ENCODE measurements at regions not wholly inside any gene's neighbourhood (a gene's known extent, or its start where the extent isn't known, plus 50 kb on each side); places are given as distances from the start of the nearest gene placed in this dataset.

DNA sequence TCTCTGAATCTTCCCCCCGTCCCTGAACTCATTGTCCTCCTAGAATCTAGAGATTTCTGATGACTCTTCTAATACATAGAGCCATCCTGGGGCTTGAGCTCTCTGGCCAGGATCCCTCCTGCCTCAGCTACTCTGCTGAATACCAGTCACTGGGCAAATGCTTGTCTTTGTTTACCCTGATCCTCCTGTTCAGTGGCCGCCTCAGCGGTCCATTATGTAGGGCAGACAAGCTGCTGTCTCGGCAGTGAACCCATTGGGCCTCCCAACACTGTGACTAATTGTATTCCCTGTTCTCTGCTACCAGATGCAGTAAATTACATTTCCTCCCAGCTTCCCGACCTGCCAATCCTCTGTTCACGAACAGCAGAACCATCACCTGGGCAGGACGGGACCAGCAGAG is 151.6 kb downstream of the PALM2AKAP2 start:
- no peak for DNase-seq
- intact Hi-C loops (cut with DNase I), result no loop called here
- no peak for ATAC-seq (ENCODE audit: poor library complexity)

DNA sequence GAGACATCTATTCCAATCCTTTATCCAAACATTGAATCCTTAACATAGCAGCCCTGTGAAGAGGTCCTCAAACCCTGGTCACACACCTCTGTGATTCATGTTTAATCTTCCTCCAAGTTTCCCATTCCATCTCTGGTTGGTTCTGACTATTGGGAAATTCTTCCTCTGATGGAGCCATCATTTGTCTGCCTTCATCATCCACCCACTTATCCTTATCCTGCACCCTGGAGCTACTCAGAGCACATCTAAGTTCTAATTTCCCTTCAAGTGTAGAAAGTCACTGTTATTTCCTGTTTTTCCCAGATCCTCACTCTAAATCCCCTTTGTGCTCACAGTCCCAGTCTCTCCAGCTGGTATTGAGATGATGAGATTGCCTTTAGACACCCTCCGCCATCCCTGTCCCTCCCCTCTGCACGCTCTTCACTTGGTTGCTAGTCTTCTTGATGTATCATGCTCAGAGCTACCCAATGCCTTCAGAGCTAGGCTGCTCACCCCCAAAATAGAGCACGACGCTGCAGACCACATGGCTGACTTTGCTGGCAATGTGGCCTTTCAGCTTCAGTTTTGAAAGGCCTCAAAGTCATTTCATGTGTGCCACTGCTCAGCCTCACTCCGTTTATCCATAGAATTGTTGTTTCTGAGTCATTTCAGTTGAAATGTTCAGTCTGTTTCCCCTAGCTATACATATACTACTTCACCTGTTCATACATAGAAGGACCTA is 154.3 kb downstream of the PALM2AKAP2 start:
- intact Hi-C loops (cut with DNase I), result no loop called here
- DNase-seq, result no peak
- ATAC-seq (ENCODE audit: poor library complexity), result no peak

DNA sequence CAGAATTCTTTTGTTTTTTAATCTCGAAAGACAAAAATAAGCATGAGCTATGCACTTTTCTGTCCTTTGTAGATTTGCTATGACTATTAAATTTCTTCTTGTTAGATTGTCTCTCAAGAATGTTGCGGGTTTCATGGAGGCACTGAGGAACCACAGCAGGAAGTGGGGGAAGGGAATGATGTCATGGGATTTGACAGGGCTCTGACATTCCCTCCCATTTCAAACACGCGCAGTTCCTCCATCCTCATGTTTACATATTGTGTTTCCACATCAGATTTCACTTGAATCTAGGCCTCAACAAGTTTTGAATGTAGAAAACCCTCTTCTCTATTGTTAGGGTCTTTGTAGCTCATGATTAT is 154.8 kb downstream of the PALM2AKAP2 start:
- no peak for DNase-seq
- intact Hi-C loops (cut with DNase I), result no loop called here
- ATAC-seq (ENCODE audit: poor library complexity), result no peak

DNA sequence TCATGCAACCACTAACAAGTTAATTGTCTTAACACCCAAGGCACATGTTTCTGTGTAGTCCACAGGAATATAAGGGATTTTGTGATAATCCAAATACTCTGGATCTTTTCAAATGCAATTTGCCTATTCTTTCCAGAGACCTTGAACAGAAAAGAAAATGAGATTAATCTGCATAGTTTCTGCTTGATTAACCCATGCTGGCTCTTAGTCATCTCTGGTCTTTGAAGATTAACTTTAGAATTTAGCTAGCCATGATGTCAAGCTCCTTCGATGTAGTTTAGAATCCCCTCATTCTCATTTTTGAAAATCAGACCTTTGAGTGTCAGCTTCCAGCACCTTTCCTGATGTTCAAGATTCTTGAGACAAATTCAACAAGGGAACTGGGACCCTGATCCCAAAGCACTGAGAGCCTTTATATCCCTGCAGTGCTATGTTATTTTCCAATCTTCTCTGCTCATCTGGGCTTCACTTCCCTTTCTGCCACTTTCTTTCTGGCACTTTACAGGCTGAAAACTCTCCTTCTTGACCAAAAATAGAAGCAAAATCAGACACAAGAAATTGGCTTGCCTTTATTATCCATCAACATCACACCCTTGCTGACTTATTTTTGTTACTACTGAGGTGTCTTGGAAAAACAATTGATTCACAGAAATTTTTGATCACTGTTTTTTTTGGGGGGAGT is 155.5 kb downstream of the PALM2AKAP2 start:
- intact Hi-C loops (cut with DNase I), result no loop called here
- no peak for ATAC-seq (ENCODE audit: poor library complexity)
- DNase-seq, result no peak

DNA sequence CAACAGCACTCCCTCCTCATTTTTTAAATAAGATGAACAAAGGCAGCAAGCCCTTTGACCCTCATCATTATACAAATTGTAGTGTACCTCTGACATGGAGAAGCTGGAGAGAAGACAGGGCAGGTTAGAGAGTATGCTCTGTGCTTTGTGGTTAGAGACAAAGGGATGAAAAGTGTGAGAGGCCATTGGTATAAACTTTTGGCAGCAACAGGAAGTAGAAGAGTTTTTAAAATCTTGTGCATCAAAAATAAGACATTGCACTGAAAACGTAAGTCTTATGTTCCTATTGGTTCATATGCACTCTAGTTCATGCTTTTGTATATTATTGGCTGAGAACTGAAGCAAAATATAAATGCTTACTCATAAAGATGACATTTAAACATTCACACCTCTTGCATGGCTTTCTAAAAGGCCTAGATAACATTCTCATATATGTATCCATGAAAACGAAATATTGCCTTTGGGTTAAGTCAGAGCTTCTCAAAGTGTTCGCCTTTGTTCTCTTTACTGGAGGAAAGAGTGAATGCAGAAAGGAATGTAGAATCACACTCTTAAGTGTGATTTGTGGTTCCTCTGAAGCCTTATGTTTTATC is 158.0 kb downstream of the PALM2AKAP2 start:
- ATAC-seq (ENCODE audit: poor library complexity) (no peak), DNase-seq (no peak)
- intact Hi-C loops (cut with DNase I), result no loop called here

DNA sequence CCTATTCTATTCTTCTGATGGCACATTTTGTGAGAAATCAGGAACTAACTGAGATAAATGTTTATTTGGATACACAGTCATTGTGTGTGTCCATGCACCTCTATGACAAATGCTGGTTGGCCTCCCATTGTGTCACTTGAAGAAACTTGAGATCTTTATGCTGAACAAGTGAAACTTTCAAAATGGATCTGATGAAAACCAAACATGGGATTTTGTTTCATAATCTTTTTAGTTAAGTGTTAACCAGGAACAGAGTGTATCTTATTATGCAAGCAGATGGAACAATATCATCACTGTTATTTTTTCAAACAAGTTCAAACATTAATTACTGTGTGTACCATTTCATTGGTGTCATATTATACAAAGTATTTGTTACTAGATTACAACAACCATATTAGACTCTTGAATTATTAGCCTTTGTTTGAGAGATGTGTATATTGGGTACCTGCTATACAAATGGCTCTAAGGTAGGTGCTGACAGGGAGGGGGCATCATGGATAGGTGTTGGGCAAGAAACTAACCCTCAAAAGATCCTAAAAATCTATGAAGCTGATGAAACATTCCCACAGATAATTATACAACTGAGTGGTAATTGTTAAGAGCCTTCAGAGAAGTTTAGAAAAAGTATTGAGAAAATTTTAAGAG is 159.8 kb downstream of the PALM2AKAP2 start:
- intact Hi-C loops (cut with DNase I), result no loop called here
- no peak for DNase-seq

DNA sequence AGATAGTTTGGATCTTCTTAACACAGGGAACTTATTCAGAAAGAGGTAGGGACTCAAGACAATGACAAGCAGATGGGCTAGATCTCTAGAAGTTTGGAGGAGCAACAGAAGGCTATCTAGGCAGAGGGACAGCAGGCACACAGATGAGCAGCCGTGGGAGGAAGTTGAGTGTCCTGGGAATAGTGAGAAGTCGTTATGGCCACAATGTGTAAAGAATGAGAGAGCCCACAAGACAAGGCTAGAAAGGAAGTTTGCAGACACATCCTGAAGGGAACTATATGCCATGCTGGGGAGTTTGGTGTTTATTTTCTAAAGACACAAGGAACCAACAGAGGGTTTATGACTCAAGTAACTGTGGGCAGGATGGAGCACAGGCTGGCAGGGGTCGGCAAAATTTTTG is 160.6 kb downstream of the PALM2AKAP2 start:
- intact Hi-C loops (cut with DNase I), result no loop called here
- DNase-seq (no peak), ATAC-seq (ENCODE audit: poor library complexity) (no peak)

More for the DNA sequence above, 159.8 kb downstream of the PALM2AKAP2 start:
- no peak for ATAC-seq (ENCODE audit: poor library complexity)

DNA sequence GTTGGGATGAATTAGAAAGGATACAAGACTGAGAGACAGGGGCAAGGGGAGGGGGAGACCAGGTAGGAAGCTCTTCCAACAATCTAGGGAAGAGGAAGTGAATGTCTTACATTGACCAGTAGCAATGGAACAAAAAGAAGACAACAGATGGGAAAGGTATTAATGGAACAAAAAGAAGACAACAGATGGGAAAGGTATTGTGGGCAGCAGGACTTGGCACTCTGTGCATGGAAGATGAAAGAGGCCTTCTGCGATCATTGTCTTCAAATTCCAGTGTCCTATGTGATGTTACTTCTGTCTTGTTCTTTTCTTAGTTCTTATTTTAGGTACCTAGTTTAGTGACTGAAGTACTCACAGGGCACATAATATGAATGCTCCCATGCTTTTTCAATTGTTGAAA is 161.8 kb downstream of the PALM2AKAP2 start:
- intact Hi-C loops (cut with DNase I), result no loop called here
- no peak for ATAC-seq (ENCODE audit: poor library complexity)

DNA sequence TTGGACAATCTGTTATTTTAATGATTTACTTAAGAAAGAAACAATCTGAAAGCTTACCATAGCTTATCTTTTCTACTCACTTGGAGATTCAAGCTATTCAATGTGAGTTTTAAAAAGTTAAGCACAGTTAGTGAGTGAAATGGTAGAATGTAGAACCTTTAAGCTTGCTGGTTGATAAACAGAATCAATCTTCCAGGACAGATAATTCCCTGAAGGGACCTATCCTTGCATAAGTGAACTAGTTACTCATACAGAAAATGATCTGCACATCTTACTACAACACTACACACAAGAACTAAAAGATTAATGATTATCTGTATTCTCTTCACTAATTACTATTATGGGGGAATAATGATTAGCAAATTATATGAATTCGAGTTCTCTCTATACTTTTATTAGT is 165.6 kb downstream of the PALM2AKAP2 start:
- ATAC-seq (ENCODE audit: poor library complexity), result no peak
- DNase-seq, result no peak
- intact Hi-C loops (cut with DNase I), result no loop called here

More for the DNA sequence above, 161.8 kb downstream of the PALM2AKAP2 start:
- no peak for DNase-seq

DNA sequence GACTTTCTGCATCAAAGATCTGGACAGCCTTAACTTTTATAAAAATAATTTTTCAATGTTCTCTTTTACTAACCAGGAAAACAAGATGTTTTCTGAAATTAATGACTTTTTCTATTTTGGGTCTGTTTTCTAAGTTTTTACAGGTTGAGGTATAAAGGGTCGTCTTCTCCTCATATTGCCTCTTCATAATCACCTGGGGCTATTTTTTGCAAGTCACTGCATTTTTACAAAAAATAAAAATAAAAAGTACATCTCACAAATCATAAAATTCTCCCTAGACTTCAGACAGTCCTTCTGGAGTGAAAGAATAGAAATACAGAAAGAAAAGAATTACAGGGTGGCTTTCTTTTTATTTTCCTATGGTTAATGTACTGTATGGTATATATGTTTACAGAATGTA is 168.5 kb downstream of the PALM2AKAP2 start:
- intact Hi-C loops (cut with DNase I), result no loop called here
- DNase-seq (no peak), ATAC-seq (ENCODE audit: poor library complexity) (no peak)

DNA sequence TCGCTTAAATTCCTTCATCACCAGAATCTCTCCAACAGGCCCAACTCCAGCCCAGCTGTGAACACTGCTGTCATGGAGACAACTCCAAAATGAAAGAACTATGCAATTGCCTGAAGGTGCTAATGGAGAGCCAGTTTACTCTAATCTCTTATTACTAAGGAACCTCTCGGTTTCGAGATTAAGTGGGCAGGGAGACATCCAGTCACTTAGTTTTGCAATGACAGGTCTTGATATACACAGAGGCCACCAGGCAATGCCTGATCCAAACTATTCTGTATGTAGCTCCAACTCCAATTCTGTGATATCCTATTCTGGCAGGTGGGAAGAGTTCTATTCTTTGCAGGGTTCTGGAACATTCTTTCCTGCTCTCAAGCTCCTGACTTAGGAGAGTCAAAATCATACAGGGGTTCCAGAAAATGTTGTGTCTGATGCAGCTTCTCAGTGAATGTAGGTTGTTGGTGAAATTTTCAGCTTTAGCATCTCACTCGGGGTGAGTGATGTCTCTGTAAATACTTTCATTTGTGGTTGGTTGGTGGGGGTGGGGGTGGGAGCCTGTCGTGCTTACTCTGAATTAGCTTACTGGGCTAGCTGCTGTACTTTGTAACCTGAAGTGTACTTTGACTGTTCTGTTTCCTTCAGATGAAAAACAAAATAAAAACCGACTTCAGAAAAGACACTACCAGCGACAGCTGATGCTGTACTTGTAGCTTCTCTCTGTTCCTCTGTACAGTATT is 170.9 kb downstream of the PALM2AKAP2 start:
- intact Hi-C loops (cut with DNase I), result no loop called here
- DNase-seq (no peak), ATAC-seq (ENCODE audit: poor library complexity) (peak; percentile 31)

DNA sequence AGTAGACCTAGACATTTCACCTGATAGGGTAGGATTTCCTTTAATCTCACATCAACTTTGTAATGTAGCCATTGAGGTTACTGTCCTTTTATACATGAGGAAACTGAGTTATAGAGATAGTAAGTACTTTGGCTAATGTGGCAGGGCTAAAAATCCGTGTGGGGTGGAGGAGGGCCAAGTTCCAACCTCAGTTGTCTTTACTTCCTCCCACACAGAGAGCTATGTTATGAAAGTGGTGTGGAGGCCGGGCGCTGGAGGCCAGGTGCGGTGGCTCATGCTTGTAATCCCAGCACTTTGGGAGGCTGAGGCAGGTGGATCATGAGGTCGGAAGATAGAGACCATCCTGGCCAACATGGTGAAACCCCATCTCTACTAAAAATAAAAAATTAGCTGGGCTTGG is 173.3 kb downstream of the PALM2AKAP2 start:
- no peak for DNase-seq
- no peak for ATAC-seq (ENCODE audit: poor library complexity)
- intact Hi-C loops (cut with DNase I), result no loop called here

DNA sequence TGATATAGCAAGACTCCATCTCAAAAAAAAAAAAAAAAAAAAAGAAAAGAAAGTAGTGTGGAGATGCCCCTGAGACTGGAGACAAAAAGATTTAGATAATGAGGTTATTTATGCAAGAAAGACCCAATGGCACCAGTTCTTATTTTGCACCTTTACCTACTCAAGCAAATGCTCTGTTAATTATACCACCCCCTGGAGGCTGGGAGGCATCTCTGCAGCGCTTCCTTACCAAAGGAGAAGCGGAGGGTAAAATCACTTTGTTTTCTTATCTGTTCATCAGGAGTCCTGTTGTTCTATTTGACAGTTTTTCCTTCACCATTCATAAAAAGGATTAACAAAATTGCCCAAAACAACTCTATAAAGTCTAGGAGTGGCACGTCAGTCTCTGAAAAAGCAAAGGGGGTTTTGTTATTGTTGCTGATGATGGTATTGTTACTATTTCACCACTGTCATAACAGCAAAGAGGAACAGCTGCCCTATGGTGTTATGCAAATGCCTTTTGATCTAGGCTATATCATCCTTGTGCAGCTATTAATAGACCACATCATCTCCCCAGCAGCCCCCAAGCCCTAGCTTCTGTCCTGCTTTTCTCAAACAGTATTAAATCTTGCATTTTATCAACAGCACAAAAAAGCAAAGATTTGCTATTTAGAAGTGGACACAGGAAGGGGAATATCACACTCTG is 174.0 kb downstream of the PALM2AKAP2 start:
- ATAC-seq (ENCODE audit: poor library complexity) (no peak), DNase-seq (no peak)
- intact Hi-C loops (cut with DNase I), result no loop called here

DNA sequence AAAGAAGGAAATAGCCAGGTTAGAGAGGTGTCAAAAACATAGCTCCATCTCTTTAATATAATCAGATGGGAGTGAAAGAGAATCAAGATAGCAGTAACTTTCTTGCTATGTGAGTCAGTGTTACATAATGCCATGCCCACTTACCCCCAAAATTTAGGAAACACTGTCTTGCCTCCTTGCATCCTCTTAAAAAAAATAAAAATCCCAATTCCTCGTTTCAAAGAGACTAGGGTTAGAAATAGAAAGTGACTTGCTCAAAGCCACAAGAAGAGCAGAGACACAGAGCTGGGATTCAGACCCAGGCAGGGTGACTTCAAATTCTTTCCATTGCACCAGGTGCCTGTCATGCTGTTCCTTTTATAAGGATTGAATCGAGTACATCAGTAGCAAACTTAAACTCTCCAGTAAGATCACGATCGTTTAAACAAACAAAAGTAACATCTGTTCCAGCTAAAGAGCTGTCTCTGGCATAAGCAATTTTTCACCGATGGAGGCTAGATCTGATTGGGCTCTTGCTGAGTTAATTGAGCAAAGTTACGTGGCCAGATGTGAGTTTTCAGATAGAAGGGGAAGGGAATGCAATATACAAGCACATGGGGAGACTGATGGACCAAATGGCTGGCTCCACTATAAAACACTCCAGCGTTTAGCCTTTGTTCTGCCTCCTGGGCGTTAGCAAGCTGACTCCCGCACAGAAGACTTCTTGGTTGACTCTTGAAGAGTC is 176.9 kb downstream of the PALM2AKAP2 start:
- intact Hi-C loops (cut with DNase I), result no loop called here
- no peak for ATAC-seq (ENCODE audit: poor library complexity)
- no peak for DNase-seq

DNA sequence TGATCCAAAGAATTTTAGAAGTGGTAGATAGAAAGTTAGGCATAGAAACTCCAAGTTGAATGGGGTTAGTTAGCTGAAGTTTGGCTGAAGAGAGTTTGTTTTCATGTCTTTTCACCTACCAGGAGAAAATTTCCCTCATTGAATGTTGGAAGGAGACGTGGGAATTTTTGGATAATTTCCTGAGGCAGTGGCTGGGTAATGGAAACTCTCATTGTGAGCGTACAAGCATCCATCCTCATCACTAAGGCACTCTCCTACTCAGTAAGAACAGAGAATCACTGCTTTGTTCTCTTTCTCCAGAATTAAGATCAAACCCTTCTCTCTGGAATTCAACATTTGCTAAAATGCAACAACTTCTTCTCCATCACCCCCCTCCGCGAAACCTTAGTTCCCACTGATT is 179.7 kb downstream of the PALM2AKAP2 start:
- DNase-seq (no peak), ATAC-seq (ENCODE audit: poor library complexity) (no peak)
- intact Hi-C loops (cut with DNase I), result no loop called here

DNA sequence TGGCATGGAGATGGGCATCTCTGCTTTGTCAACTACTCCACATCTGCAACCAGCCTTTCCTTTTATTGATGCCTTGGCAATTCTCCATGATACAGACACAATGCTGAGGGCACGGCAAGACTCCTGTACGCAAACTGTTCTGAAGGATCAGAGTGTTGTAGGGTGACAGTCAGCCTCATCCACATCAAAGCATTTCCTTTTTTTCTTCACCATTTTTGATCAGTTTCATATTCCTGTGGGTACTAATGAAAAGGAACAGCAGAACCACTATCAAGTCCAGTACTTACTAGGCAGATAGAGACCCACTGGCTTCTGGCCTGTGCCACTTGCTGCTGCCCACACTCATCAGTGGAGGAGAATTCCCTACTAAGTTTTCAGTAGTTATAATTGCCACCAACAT is 181.6 kb downstream of the PALM2AKAP2 start:
- no peak for DNase-seq
- no peak for ATAC-seq (ENCODE audit: poor library complexity)
- intact Hi-C loops (cut with DNase I), result no loop called here

DNA sequence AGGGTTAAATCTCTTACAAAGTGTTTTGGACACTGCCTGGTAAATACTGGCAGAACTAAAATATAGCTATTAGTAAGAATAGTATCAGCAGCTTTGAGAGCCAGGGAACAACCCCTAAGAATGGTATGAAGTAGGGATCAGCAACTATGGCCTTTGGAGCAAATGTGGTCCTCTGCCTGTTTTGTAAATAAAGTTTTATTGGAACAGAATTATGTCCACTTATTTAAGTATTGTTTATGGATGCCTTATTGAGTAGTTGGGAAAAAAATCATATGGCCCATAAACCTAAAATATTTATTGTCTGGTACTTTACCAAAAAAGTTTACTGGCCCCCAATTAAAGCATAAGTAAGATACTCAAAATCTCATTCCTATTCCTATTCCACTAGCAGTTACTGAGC is 182.2 kb downstream of the PALM2AKAP2 start:
- ATAC-seq (ENCODE audit: poor library complexity), result no peak
- DNase-seq, result no peak
- intact Hi-C loops (cut with DNase I), result no loop called here

DNA sequence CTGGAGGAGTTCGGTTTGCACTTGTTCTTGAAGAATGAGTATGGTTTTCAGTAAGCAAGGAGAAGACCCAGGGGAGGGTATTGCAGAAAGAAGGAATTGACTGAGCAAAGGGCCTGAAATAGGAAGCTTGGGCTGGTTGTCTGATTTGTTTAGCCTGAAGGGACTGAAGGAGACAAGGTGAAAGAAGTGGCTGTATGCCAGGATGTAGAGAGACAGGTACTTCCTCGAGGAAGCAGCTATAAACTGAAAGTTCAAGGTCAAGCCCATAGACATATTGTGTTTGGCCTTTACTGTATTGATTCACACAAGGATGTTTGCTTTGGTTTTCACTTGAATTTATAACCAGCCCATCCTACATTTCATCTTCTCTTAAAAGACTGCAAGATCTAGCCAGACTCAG is 183.1 kb downstream of the PALM2AKAP2 start:
- intact Hi-C loops (cut with DNase I), result no loop called here
- ATAC-seq (ENCODE audit: poor library complexity) (no peak), DNase-seq (no peak)

All from Right ventricle myocardium superior (tissue), 1 donor.